HepG2 (cell line): ENCODE measurements at regions not wholly inside any gene's neighbourhood (a gene's known extent, or its start where the extent isn't known, plus 50 kb on each side); places are given as distances from the start of the nearest gene placed in this dataset.

Experiments
- ATAC-seq: fragments of 200-7000 bp; cut with Tn5 transposase; 3 replicates; pipeline ENCODE4 v1.9.1; 2020; ENCODE audit warnings: mild to moderate bottlenecking, moderate library complexity
- BruUV-seq: library from RNA; stranded (reverse); fragments of 400-500 nt; replicated peaks from 2 replicates; lab custom pipeline; 2021; lab: Mats Ljungman, UMichigan
- CTCF ChIA-PET: fragments of 300-600 bp; formaldehyde crosslinking; extraction: SDS; loops from one replicate; lab custom pipeline; 2021; ENCODE audit warnings: low total read pairs, inconsistent platforms, low intra/inter-chr PET ratio; lab: Yijun Ruan, JAX
- POLR2A ChIA-PET: fragments of 350-600 bp; sonication (Branson Sonifier 250); formaldehyde crosslinking; loops from one replicate; lab custom pipeline; 2020; ENCODE audit warnings: antibody characterized with exemption, inconsistent platforms; lab: Yijun Ruan, JAX
- DNase-seq: peaks from one replicate; pipeline ENCODE4 v3.0.0-alpha.2; 2015; ENCODE audit warnings: low spot score
- FAIRE-seq: peaks from 3 replicates; lab custom pipeline; 2011; peaks lifted over from hg19 to GRCh38; lab: Jason Lieb, UNC
- H2AFZ ChIP-seq: one replicate; pipeline ENCODE4 v1.6.1; 2011; ENCODE audit warnings: low read length, inconsistent platforms
- H3K27ac ChIP-seq: fragments of 300-600 bp; 3 replicates; pipeline ENCODE4 v1.8.0; 2011; ENCODE audit warnings: mixed run types, mild to moderate bottlenecking, mixed read lengths, low read length, inconsistent platforms; ENCODE audit not compliant: insufficient read depth; ENCODE audit errors: extremely low read length
- H3K27me3 ChIP-seq, 2 experiments: fragments of 200-600 bp in 1 of 2; 2 replicates in 1 of 2; 3 replicates in 1 of 2; pipeline versions ENCODE4 v1.6.0 to v1.8.0; 2011; ENCODE audit warnings: low read length in 2 of 2, mild to moderate bottlenecking in 2 of 2, moderate library complexity in 2 of 2, inconsistent platforms in 1 of 2; ENCODE audit not compliant: insufficient read depth in 2 of 2, control insufficient read depth in 1 of 2
- H3K36me3 ChIP-seq, 2 experiments: fragments of 200-600 bp in 1 of 2; replicated peaks in 1 of 2; 2 replicates in 1 of 2; 3 replicates in 1 of 2; pipeline versions ENCODE4 v1.5.1 to v1.8.0; 2011; ENCODE audit warnings: low read length in 2 of 2, inconsistent platforms in 1 of 2; ENCODE audit not compliant: insufficient read depth in 2 of 2, control insufficient read depth in 1 of 2
- H3K4me1 ChIP-seq: 2 replicates; pipeline ENCODE4 v1.5.1; 2012; ENCODE audit warnings: low read length, inconsistent platforms; ENCODE audit not compliant: insufficient read depth
- H3K4me2 ChIP-seq: 2 replicates; pipeline ENCODE4 v1.6.0; 2011; ENCODE audit warnings: low read depth, low read length, inconsistent platforms
- H3K4me3 ChIP-seq, 3 experiments: fragments of 200-600 bp in 1 of 3; sonication (generic), shearing (Covaris generic) in 1 of 3; replicated peaks in 1 of 3; 2 replicates each; pipeline ENCODE4 v1.5.1; 2011 to 2016; ENCODE audit warnings: low read length in 3 of 3, inconsistent platforms in 2 of 3, low read depth in 2 of 3, mild to moderate bottlenecking in 2 of 3, control low read depth in 1 of 3, mixed read lengths in 1 of 3; ENCODE audit not compliant: insufficient read depth in 1 of 3
- H3K79me2 ChIP-seq: one replicate; pipeline ENCODE4 v1.6.1; 2011; ENCODE audit warnings: low read length, inconsistent platforms; ENCODE audit not compliant: insufficient read depth
- H3K9ac ChIP-seq: 2 replicates; pipeline ENCODE4 v1.6.0; 2011; ENCODE audit warnings: mild to moderate bottlenecking, low read depth, low read length, inconsistent platforms; ENCODE audit not compliant: insufficient read depth
- H3K9me3 ChIP-seq: 2 replicates; pipeline ENCODE4 v1.5.1; 2012; ENCODE audit warnings: mild to moderate bottlenecking, low read length
- H4K20me1 ChIP-seq: 2 replicates; pipeline ENCODE4 v1.6.0; 2011; ENCODE audit warnings: inconsistent platforms, mild to moderate bottlenecking, low read length, moderate library complexity; ENCODE audit not compliant: insufficient read depth
- ATF3 ChIP-seq: sonication (generic); formaldehyde crosslinking; IDR thresholded peaks from 2 replicates; pipeline ENCODE4 v1.4.0; 2020; ENCODE audit warnings: missing genetic modification reagents
- EEA1 ChIP-seq: sonication (generic); formaldehyde crosslinking; IDR thresholded peaks from 2 replicates; pipeline ENCODE4 v1.5.1; 2020; ENCODE audit warnings: mild to moderate bottlenecking, missing genetic modification reagents, borderline replicate concordance
- FOXO1 ChIP-seq: sonication (generic); formaldehyde crosslinking; IDR thresholded peaks from 2 replicates; pipeline ENCODE4 v1.4.0; 2020; ENCODE audit warnings: missing genetic modification reagents
- GMEB2 ChIP-seq: IDR thresholded peaks from 2 replicates; pipeline ENCODE4 v1.6.1; 2016; ENCODE audit warnings: missing biosample characterization, missing genetic modification reagents, low read depth
- GTF2F1 ChIP-seq: fragments of 150-350 bp; IDR thresholded peaks from 2 replicates; pipeline ENCODE4 v1.6.1; 2014; ENCODE audit warnings: low read length
- IKZF4 ChIP-seq: sonication (generic); formaldehyde crosslinking; IDR thresholded peaks from 2 replicates; pipeline ENCODE4 v1.5.1; 2020; ENCODE audit warnings: borderline replicate concordance, mild to moderate bottlenecking, low read depth, missing genetic modification reagents; ENCODE audit errors: not compliant biosample characterization
- IRF2 ChIP-seq: IDR thresholded peaks from 2 replicates; pipeline ENCODE4 v1.6.1; 2018; ENCODE audit warnings: missing genetic modification reagents, missing compliant biosample characterization
- KDM5B ChIP-seq: sonication (generic); formaldehyde crosslinking; IDR thresholded peaks from 2 replicates; pipeline ENCODE4 v1.4.0; 2020; ENCODE audit warnings: missing genetic modification reagents, mild to moderate bottlenecking, borderline replicate concordance
- MAX ChIP-seq: IDR thresholded peaks from 2 replicates; pipeline ENCODE4 v1.6.1; 2012; ENCODE audit warnings: inconsistent platforms
- TFDP1 ChIP-seq: IDR thresholded peaks from 2 replicates; pipeline ENCODE4 v1.6.1; 2016; ENCODE audit warnings: missing compliant biosample characterization, missing genetic modification reagents, borderline replicate concordance
- THYN1 ChIP-seq: sonication (generic); formaldehyde crosslinking; IDR thresholded peaks from 2 replicates; pipeline ENCODE4 v1.8.1; 2023; ENCODE audit warnings: low read depth, mild to moderate bottlenecking, moderate library complexity, missing genetic modification reagents, borderline replicate concordance
- U2AF2 ChIP-seq: fragments of 200-400 bp; formaldehyde crosslinking; IDR thresholded peaks from 2 replicates; pipeline ENCODE4 v1.6.1; 2017; ENCODE audit warnings: low read depth, mild to moderate bottlenecking, low read length
- ZBTB39 ChIP-seq: sonication (generic); formaldehyde crosslinking; IDR thresholded peaks from 2 replicates; pipeline ENCODE4 v1.5.0; 2020; ENCODE audit warnings: missing genetic modification reagents
- ZNF260 ChIP-seq: sonication (generic); formaldehyde crosslinking; IDR thresholded peaks from 2 replicates; pipeline ENCODE4 v1.4.0; 2020; ENCODE audit warnings: missing genetic modification reagents, low read depth, mild to moderate bottlenecking, borderline replicate concordance
- ZNF451 ChIP-seq: sonication (generic); formaldehyde crosslinking; IDR thresholded peaks from 2 replicates; pipeline ENCODE4 v1.5.0; 2020; ENCODE audit warnings: mild to moderate bottlenecking, missing genetic modification reagents
- ZNF484 ChIP-seq: sonication (generic); formaldehyde crosslinking; IDR thresholded peaks from 2 replicates; pipeline ENCODE4 v1.5.1; 2020; ENCODE audit warnings: mild to moderate bottlenecking, low read depth, missing genetic modification reagents, borderline replicate concordance
- ZNF775 ChIP-seq: sonication (generic); formaldehyde crosslinking; IDR thresholded peaks from 2 replicates; pipeline ENCODE4 v1.4.0; 2020; ENCODE audit warnings: missing genetic modification reagents, mild to moderate bottlenecking, moderate library complexity, borderline replicate concordance
- WGBS: methylation state at CpG from one replicate; pipeline ENCODE4 v1.1.6; 2017; ENCODE audit warnings: low lambda C conversion rate; 5-methylcytosine and 5-hydroxymethylcytosine counted together
- in situ Hi-C: cut with HindIII; loops from 2 replicates; pipeline ENCODE4 v1.10.0; 2017; ENCODE audit warnings: low pct_unique_long_range_greater_than_20kb; ENCODE audit not compliant: extremely low pct_ligation_motif_present
- intact Hi-C: fragments of 100-400 bp; cut with micrococcal nuclease; formaldehyde crosslinking; loops from one replicate; pipeline ENCODE4 v1.10.0; 2022; ENCODE audit not compliant: unreplicated experiment

- TF ChIP-seq ZBTB39 (no peak), IKZF4 (no peak)
These were observed 464.1 kb upstream of the CRIM1 start (continued) for GRCh38 chr2:35891528-35891927.

- H3K4me2 ChIP-seq: no peak overlapping the region
- POLR2A ChIA-PET: no interaction called here
- BruUV-seq: no TSS peak
- no peaks in the 10 kb centered on the region for H3K9me3 ChIP-seq
- no peak for ATAC-seq
- no peak overlapping the region for H3K4me3 ChIP-seq
- no peaks in the 10 kb centered on the region for H3K4me1 ChIP-seq
- no peaks in the 10 kb centered on the region for H3K27me3 ChIP-seq
- in situ Hi-C loops (no loop called here), intact Hi-C loops (no loop called here)
- DNase-seq: no peak
- no peak overlapping the region for H3K27ac ChIP-seq
- H3K79me2 ChIP-seq: no peaks in the 10 kb centered on the region
- FAIRE-seq: no peak
- no peak overlapping the region for H2AFZ ChIP-seq
- WGBS: 44% methylated on average over 7 of the region's 7 CpGs
- no peak overlapping the region for H3K9ac ChIP-seq
- TF ChIP-seq KDM5B: no peak
- no peak for TF ChIP-seq ZNF775
- TF ChIP-seq ATF3 (CRISPR knock-in tag): no peak
- TF ChIP-seq FOXO1 (CRISPR knock-in tag): no peak
- TF ChIP-seq ZNF484 (CRISPR knock-in tag): no peak
- TF ChIP-seq EEA1 (CRISPR knock-in tag): no peak
- no peak for TF ChIP-seq IRF2 (CRISPR knock-in tag)
- no peak for TF ChIP-seq ZNF260 (CRISPR knock-in tag)
- TF ChIP-seq GTF2F1: no peak
- TF ChIP-seq U2AF2: no peak
- no peak for TF ChIP-seq GMEB2 (CRISPR knock-in tag)
- TF ChIP-seq THYN1 (CRISPR knock-in tag): no peak
- TF ChIP-seq ZNF451 (CRISPR knock-in tag): no peak
- no peak for TF ChIP-seq MAX
- TF ChIP-seq TFDP1 (CRISPR knock-in tag): no peak
- TF ChIP-seq, all 625 proteins: peak for 0
- Histone ChIP-seq H4K20me1 (no peaks in the 10 kb centered on the region), H3K36me3 (no peaks in the 10 kb centered on the region)
- CTCF ChIA-PET: no interaction called here
These were observed 468.4 kb upstream of the CRIM1 start for GRCh38 chr2:35887146-35887545.
